NCI-H748 (cell line): ENCODE measurements at regions not wholly inside any gene's neighbourhood (a gene's known extent, or its start where the extent isn't known, plus 50 kb on each side); places are given as distances from the start of the nearest gene placed in this dataset.
"Not testable (repeated sequence)": the region's sequence is repeated elsewhere in the genome, so short reads cannot be mapped to it uniquely, and the experiment has no call there.

Experiments used
- DNase-seq: peaks from one replicate; lab custom pipeline; 2025; ENCODE audit not compliant: unreplicated experiment; lab: John Stamatoyannopoulos, UW

DNA sequence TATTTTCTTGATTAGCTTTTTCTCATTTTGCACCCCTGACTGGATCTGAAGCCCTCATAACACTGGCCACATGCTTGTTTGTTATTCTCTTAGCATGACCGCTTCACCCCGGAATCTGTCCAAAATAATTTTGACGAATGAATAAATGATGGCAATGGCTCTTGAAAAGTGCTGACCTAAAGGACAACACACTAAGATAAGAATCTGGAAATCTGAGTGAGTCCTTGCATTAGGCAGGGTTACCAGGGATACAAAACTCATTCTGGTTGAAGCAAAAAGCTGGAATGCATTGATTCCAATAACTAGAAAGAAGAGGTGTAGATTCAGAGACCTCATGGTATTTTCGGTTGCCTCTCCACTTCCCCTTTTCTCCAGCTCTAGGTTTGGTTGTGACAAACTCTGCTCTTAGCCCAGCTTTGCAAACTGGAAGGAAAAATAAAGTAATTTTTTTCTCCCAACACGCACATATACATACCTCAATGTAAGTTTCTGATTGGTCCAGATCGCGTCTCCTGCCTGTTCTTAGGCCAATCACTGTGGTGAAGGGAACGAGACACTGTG, 157.4 kb downstream of the SKIDA1 start:
- no peak for DNase-seq

DNA sequence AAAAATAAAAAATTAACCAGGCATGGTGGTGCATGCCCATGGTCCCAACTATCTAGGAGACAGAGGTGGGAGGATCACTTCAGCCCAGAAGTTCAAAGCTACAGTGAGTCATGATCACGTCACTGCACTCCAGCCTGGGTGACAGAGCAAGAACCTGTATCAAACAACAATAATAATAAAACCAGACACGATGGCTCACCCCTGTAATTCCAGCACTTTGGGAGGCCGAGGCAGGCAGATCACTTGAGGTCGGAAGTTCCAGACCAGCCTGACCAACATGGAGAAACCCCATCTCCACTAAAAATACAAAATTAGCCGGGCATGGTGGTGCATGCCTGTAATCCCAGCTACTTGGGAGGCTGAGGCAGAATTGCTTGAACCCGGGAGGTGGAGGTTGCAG, 159.4 kb downstream of the SKIDA1 start:
- DNase-seq = not testable (repeated sequence)

DNA sequence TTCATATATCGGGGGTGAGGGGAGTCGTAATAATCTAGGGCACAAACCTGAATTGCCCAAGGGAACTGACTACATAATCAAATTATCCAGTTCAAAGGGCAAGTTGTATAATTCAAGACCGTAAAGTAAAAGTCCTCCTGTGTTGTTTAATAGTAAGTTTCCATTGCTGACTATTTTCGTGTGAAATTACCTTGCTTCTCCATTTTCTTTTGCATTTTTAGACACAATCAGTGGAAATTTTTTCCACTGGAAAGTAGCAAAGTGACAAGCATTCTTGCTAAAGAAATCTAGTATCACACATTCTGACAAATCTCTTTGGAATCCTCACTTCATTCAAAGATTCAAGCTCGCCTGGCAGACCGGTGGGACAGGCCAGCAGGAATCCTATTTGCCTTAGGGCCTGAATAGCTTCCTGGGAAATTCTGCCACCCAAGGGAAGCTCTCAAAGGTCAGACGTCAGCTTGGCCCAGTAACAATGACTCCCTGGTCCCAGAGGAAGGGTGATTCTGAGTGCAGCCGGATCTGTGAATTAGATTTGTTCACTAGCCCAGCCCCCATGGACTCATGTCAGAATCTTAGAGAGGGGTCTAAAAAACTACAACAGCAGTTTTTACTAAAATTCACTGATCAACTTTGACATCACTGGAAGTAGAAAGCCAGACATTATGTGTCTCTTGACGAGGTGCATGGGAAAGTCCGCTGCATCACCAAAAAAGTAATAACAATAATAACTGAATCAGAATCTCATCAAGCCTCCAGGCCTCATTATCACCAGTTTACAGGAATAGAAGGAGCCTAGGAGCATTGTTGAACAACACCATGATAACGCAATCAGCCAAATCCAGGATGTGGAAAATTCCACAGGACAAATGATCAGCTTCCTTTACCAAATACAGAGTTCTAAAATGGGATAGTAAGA, 161.0 kb downstream of the SKIDA1 start:
- DNase-seq = no peak

DNA sequence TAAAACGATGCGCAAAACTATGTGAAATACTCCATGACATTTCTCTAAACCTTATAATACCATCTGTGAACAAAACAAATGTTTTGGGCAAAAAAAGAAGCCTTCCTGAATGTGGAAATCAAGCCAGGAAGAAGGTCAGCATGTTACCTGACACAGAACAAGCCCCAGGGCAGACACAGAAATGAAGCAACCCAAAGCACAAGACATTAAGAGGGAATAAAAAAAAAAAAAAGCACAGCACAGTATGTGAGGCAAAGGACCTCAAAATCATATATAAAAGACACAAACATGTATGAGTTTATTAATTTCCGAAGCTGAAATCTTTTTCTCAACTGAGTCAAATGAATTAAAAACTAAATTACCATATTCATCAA, 161.8 kb downstream of the SKIDA1 start:
- no peak for DNase-seq

DNA sequence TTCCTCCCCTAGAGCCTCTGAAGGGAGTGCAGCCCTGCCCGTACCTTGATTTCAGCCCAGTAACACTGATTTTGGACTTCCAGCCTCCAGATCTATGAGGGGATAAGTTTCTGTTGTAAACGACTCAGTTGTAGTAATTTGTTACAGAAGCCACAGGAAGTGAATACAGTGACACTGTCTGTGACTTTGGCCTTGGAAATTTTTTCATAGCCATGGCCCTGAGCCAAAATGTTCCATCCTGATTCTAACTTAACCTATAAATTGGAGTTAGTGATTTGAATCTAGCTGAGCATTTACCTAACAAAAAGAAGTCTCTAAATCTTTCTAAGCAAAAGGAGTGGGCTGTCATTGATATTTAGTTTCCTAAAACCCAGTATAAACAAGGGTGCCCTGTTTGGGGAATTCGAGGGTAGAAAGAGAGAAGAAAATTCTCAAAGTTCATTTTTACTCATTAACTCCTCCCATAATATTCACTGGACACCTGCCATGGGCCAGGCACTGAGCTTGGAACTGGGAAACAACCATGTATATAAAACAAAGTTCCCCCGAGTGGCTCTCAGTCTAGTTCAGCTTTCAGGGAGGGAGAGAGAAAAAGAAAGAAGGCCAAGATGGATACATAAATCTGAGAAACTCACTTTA, 162.3 kb downstream of the SKIDA1 start:
- no peak for DNase-seq

DNA sequence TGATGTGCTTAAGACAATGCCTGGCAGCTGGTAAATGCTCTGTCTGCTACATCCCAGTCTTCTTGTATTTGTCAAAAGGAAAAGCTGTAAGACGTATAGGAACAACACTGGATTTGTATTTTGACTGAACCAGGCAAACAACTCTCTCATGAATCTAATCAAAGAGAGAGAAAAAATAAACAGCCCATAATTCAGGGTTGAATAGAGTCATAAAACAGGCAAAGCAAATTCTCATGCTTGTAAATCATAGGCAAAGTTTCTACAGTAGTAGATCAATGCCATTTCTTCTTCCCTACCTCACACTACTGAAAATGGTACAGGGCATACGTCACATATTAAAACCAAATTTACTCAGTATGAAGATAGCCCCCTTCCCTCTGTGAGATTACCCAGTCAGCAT, 166.3 kb downstream of the SKIDA1 start:
- DNase-seq = no peak

DNA sequence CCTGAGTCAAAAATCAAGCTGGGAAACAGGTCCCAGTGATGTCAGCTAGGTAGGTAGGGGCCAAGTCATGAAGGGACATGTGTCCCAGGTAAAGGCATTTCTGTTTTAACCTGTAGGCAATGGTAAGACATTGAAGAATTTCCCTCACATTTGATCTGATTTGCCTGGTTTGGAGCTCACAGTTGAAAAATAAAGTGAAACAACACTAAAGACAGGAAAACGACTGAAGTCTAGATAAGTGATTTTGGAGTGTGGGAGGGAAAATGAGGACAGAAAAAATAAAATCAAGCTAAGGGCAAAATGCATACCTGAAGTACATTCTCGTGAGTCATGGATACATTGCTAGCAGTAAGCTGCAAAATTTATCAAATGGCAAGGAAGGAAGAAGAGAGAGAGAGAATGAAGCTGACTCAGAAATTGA, 169.9 kb downstream of the SKIDA1 start:
- no peak for DNase-seq

DNA sequence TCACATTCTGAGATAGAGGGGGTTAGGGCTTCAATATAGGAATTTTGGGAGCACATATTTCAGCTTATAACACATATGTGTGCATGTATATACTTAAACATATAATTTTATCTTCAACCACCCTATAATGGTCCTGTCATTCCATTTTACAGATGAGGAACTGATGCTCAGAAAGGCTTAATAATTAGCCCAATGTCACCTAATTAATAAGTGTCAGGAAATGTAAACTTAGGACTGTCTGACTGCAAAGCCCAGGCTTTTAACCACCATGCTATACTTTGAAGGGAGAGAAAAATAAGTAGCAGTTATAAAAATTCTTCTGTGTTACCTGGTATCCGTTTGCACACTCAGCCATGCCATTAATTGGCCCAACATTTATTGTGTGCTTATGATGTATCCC, 172.6 kb downstream of the SKIDA1 start:
- no peak for DNase-seq

DNA sequence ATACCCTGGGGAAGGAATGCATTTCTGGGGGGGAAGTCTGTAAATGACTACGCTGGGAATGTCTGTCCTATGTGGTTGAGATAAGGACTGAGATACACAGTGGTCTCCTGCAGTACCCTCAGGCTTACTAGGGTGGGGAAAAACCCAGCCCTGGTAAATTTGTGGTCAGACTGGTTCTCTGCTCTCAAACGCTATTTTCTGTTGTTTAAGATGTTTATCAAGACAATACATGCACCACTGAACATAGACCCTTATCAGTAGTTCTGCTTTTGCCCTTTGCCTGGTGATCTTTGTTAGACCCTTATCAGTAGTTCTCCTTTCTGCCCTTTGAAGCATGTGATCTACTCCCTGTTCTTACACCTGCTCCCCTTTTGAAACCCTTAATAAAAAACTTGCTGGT, 173.9 kb downstream of the SKIDA1 start:
- not testable (repeated sequence) for DNase-seq

DNA sequence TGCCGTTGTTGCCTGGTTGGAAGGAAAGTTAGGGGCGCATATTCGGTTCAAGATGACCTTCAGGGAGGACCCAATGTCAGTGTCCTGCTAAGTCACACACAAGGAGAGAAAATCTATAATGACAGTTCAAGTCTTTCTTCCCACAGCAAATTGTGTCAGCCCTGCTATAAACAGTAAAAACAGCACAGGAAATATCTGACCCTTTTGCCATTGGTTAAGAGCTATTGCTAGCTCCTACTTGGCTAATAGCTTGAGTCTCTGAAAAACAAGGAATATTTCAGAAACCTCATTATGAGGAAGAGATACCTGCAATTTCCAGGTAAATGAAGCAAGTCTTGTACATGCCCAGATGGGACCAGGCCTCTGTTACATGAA, 175.6 kb downstream of the SKIDA1 start:
- DNase-seq = no peak

DNA sequence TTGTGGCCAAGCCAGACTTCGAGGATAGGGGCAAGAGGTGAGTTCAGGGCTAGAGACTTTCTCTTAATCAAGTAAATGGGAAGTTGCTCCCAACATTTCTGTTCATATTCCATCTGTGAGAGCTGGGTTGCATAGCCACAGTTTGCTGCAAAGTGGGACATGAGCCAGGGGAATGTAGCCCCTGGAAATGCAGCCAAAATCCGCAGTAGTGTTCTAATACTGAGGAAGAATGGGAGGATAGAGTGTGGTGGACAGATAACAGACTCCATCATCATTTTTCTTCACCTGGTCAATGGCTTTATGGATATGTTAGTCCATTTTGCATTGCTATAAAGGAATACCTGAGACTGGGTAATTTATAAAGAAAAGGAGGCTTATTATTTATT, 177.7 kb downstream of the SKIDA1 start:
- DNase-seq = no peak

DNA sequence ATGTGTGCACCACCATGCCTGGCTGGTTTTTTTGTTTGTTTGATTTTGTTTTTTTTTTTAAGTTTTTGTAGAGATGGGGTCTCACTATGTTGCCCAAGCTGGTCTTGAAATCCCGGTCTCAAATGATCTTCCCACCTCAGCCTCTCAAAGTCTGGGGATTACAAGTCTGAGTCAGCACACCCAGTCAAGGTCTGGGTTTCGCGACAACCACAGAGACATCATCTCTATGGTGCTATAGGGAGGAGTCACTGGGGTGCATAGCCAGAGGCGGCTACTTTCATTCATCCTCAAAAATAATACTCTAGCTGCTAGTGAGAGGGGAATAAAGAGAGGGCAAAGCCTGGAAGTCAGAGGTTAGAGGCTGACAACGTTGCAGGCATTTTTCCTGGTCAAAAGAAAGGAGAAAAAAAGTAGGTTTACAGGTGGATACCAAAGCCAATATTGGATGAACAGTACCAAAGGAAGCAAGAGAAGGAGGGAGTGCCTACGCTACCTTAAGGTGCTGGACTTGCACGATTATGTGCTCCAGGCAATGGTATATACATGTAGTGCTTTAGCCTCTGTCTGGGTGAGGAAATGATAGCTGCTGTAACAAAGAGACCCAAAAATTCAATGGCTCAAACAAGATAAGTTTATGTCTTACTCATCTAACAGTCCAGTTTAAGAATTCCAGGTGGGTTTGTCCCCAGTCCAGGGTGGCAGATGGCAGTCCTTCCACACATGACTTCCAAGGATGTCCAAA, 178.3 kb downstream of the SKIDA1 start:
- no peak for DNase-seq

DNA sequence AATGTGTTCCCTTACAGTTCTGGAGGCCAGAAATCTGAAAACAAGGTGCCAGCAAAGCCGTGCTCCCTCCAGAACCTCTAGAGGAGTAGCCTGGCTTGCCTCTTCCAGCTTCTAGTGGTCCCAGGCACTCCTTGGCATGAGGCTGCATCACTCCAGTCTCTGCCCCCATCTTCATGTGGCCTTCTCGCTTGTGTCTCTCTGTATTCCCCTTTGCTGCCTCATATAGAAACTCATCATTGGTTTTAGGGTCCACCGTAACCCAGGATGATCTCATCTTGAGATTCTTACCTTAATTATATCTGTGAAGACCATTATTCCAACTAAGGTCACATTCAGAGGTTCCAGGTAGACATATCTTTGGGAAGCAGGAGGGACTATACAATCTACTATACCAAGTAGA, 182.4 kb downstream of the SKIDA1 start:
- no peak for DNase-seq

DNA sequence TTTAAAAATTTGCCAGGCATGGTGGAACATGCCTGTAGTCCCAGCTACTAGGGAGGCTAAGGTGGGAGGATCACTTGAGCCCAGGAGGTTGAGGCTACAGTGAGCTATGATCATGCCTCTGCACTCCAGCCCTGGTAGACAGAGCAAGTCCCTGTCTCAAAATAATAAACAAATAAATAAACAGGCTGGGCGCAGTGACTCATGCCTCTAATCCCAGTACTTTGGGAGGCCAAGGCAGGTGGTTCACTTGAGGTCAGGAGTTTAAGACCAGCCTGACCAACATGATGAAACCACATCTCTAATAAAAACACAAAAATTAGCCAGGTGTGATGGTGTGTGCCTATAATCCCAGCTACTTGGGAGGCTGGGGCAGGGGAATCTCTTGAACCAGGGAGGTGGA, 183.0 kb downstream of the SKIDA1 start:
- not testable (repeated sequence) for DNase-seq

DNA sequence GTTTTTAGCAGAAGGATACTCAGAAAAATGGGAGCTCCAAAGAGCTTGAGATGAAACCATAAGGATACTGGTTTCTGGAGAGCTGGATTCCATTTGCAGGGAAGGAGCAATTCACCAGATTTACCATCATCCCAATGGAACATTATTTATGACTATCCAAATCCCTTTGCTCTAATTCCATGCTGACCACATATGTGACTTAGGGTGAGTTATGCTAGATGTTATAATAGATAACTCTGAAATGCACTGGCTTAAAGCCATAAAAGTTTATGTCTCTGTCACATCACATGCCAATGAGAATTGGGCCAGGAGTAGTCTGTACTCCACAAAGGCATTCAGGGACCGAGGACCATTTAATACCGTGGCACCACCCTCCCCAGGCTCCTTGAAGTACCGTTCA, 185.2 kb downstream of the SKIDA1 start:
- DNase-seq = no peak

DNA sequence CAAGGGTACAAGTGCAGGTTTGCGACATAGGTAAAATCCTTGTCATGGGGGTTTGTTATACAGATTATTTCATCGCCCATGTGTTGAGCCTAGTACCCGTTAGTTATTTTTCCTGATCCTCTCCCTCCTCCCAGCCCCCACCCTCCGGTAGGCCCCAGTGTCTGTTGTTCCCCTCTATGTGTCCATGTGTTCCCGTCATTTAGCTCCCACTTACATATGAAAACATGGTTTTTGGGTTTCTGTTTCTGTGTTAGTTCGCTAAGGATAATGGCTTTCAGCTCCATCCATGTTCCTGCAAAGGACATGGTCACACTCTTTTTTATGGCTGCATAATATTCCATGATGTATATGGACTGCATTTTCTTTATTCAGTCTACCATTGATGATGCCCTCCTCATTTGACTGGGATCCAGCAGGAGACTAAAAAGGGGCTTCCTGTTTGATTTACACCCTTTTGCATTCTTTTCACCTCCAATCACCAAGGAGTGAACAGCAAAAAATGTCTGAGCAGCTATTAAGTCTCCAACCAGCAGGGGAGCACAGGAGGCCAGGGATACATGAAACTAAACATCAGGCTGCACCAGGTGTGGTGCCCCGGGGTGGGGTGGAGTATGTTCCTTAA, 188.2 kb downstream of the SKIDA1 start:
- no peak for DNase-seq

DNA sequence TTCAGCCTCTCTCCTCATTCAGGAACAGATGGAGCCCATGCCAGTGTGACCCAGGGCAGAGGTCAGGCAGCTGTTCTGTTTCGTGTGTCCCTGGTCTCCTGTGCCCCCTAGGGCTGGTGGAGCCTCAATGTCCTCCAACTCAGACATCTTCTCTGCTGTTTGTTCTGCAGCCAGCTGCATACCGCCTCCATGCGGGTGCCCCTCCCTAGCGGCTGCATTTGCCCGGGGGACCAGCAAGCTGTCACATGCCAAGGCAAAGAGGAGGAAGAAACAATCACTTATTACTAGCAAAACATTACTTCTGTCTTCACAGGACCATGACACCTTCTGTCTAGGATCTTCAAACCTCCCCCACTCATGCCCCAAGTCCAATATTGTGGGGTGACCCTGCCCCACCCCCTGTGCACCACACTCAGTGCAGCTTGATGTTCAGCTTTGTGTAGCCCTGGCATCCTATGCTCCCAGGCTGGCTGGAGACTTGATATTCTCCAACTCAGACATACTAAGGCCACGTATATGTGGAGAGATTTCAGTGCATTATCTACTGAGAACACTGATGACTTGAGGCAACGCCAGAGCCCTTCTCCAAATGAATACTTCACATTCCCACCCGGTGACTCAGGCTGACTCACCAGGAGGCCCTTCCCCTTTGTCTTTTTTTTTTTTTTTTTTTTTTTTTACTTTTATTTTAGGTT, 188.9 kb downstream of the SKIDA1 start:
- peak; percentile 8 for DNase-seq

DNA sequence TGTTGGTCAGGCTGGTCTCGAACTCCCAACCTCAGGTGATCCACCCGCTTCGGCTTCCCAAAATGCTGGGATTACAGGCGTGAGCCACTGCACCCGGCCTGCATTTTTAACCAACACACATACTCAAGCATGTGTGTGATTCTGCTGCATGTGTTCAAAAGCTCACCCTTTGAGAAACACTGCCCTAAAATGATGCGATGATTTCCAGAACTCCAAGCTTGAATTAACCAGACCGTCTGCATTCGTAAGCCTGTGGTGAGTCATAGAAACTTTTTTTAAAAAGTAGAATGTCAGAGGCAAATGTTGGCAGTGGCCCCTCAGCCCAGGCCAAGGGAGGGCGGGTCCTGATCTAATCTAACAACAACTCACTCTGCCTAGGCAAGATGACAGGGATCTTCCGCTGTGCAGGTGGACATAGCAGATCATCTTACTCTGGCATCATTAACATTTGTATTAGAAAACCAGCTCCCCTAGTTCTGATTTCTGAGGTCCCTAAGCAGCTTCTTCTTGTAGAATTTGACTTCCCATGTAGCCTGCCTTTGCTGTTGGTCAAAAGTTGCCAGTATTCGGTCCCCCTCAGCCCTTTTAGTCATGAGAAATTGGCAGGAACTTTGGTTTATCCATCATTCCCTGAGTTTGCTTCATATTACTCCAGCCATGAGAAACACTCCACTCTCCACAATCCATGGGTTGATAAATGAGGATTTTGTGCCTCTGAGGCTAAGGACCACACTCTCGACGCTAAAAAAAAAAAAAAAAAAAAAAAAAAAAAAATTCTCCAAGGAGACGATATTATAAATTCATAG, 190.4 kb downstream of the SKIDA1 start:
- DNase-seq = no peak

DNA sequence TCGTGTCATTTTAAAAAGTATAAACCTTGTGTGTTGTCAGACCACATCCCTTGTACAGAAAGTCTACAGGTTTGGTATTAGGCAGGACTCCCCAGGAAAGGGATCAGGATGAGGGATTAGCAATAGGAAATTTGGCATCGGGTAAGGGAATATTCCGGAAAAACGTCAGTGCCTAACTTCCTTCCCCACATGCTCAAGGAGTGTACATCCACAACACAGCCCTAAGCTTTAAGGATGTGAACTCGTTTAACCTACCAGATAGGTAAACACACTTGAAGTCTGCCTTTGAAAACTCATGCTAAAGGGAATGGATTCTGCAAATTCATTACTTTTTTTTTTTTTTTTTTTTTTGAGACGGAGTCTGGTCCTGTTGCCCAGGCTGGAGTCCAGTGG, 194.9 kb downstream of the SKIDA1 start:
- DNase-seq = no peak
